ENCODE measurements at regions not wholly inside any gene's neighbourhood (a gene's known extent, or its start where the extent isn't known, plus 50 kb on each side); places are given as distances from the start of the nearest gene placed in this dataset.

- no peak for DNase-seq (ENCODE audit: low read depth)
Measured at GRCh38 chr2:121900391-121900790, 144.9 kb downstream of the TSN start.

GRCh38 chr2:121902171-121902591 is 146.7 kb downstream of the TSN start:
- no peak for DNase-seq (ENCODE audit: low read depth)

GRCh38 chr2:121902616-121903015 is 147.2 kb downstream of the TSN start:
- no peak for DNase-seq (ENCODE audit: low read depth)

- no peak for DNase-seq (ENCODE audit: low read depth)
Measured at GRCh38 chr2:121903037-121903689, 147.7 kb downstream of the TSN start.

GRCh38 chr2:121904656-121905055 is 149.2 kb downstream of the TSN start:
- no peak for DNase-seq (ENCODE audit: low read depth)

GRCh38 chr2:121905201-121905600 is 149.8 kb downstream of the TSN start:
- no peak for DNase-seq (ENCODE audit: low read depth)

GRCh38 chr2:121906170-121906569 is 150.7 kb downstream of the TSN start:
- DNase-seq (ENCODE audit: low read depth) = no peak

- DNase-seq (ENCODE audit: low read depth) = no peak
Measured at GRCh38 chr2:121907928-121908327, 152.5 kb downstream of the TSN start.

- no peak for DNase-seq (ENCODE audit: low read depth)
Measured at GRCh38 chr2:121910139-121910538, 154.7 kb downstream of the TSN start.

- DNase-seq (ENCODE audit: low read depth) = no peak
Measured at GRCh38 chr2:121911036-121911435, 155.6 kb downstream of the TSN start.

GRCh38 chr2:121917143-121917542 is 161.7 kb downstream of the TSN start:
- DNase-seq (ENCODE audit: low read depth) = no peak

- no peak for DNase-seq (ENCODE audit: low read depth)
Measured at GRCh38 chr2:121918231-121918630, 162.8 kb downstream of the TSN start.

GRCh38 chr2:121919803-121920202 is 164.4 kb downstream of the TSN start:
- DNase-seq (ENCODE audit: low read depth) = no peak

GRCh38 chr2:121925466-121925865 is 170.0 kb downstream of the TSN start:
- DNase-seq (ENCODE audit: low read depth) = no peak

GRCh38 chr2:121943285-121943684 is 187.8 kb downstream of the TSN start:
- no peak for DNase-seq (ENCODE audit: low read depth)

- no peak for DNase-seq (ENCODE audit: low read depth)
Measured at GRCh38 chr2:121944072-121944831, 188.8 kb downstream of the TSN start.

GRCh38 chr2:121947674-121948073 is 192.2 kb downstream of the TSN start:
- DNase-seq (ENCODE audit: low read depth) = no peak

GRCh38 chr2:121949271-121949670 is 193.8 kb downstream of the TSN start:
- DNase-seq (ENCODE audit: low read depth) = no peak

- DNase-seq (ENCODE audit: low read depth) = no peak
Measured at GRCh38 chr2:121955426-121955825, 200.0 kb downstream of the TSN start.

- DNase-seq (ENCODE audit: low read depth) = no peak
Measured at GRCh38 chr2:121955872-121956271, 200.4 kb downstream of the TSN start.

GRCh38 chr2:121960251-121960650 is 204.8 kb downstream of the TSN start:
- DNase-seq (ENCODE audit: low read depth) = no peak

GRCh38 chr2:121961761-121962160 is 206.3 kb downstream of the TSN start:
- DNase-seq (ENCODE audit: low read depth) = no peak

- DNase-seq (ENCODE audit: low read depth) = no peak
Measured at GRCh38 chr2:121965661-121966060, 210.2 kb downstream of the TSN start.

- DNase-seq (ENCODE audit: low read depth) = no peak
Measured at GRCh38 chr2:121966663-121967062, 211.2 kb downstream of the TSN start.

All from stimulated activated CD8-positive, alpha-beta memory T cell treated with anti-CD3 and anti-CD28 coated beads, Interleukin-4, amount 100 ng/mL, for 24 hours (primary cell).